ENCODE measurements at regions not wholly inside any gene's neighbourhood (a gene's known extent, or its start where the extent isn't known, plus 50 kb on each side); places are given as distances from the start of the nearest gene placed in this dataset.

GRCh38 chr6:20348041-20348440, 53.6 kb upstream of the E2F3 start:
- no peak for DNase-seq (ENCODE audit: low spot score)
- H3K4me1 ChIP-seq (ENCODE audit: insufficient read depth) = peaks cover 5% of the 10 kb centered on the region
- H3K4me3 ChIP-seq = no peak overlapping the region
- no peaks in the 10 kb centered on the region for H3K9me3 ChIP-seq (ENCODE audit: low read depth)
- H3K79me2 ChIP-seq = no peaks in the 10 kb centered on the region
- no peak overlapping the region for H2AFZ ChIP-seq
- no peaks in the 10 kb centered on the region for H3K36me3 ChIP-seq (replicated peaks; ENCODE audit: insufficient read depth, low read depth)
- H3K9me2 ChIP-seq (replicated peaks; ENCODE audit: insufficient read depth) = no peaks in the 10 kb centered on the region
- TF ChIP-seq EZH2 (IDR thresholded peaks at IDR 0.05; ENCODE audit: borderline replicate concordance) (no peak), EZH2phosphoT487 (IDR thresholded peaks at IDR 0.05; ENCODE audit: low read depth, severe bottlenecking, unreplicated experiment) (no peak), CTCF (IDR thresholded peaks at IDR 0.05; ENCODE audit: poor library complexity) (no peak)
- H4K20me1 ChIP-seq (ENCODE audit: insufficient read depth, poor library complexity, severe bottlenecking) = no peaks in the 10 kb centered on the region
- WGBS (ENCODE audit: low lambda C conversion rate, missing lambda C conversion rate) = 90% methylated on average over 3 of the region's 3 CpGs
- H3K27ac ChIP-seq = peak overlapping the region; percentile 64
- no peaks in the 10 kb centered on the region for H3K27me3 ChIP-seq
- H3K4me2 ChIP-seq = no peak overlapping the region

- peak overlapping the region; percentile 77 for H3K27ac ChIP-seq
- no peak for TF ChIP-seq EZH2 (IDR thresholded peaks at IDR 0.05; ENCODE audit: borderline replicate concordance)
- TF ChIP-seq CTCF (IDR thresholded peaks at IDR 0.05; ENCODE audit: poor library complexity) = no peak
- no peak for TF ChIP-seq EZH2phosphoT487 (IDR thresholded peaks at IDR 0.05; ENCODE audit: low read depth, severe bottlenecking, unreplicated experiment)
- peaks cover 5% of the 10 kb centered on the region for H3K4me1 ChIP-seq (ENCODE audit: insufficient read depth)
- no peaks in the 10 kb centered on the region for H3K9me2 ChIP-seq (replicated peaks; ENCODE audit: insufficient read depth)
- no peaks in the 10 kb centered on the region for H3K36me3 ChIP-seq (replicated peaks; ENCODE audit: insufficient read depth, low read depth)
- H3K79me2 ChIP-seq = no peaks in the 10 kb centered on the region
- no peaks in the 10 kb centered on the region for H4K20me1 ChIP-seq (ENCODE audit: insufficient read depth, poor library complexity, severe bottlenecking)
- no peaks in the 10 kb centered on the region for H3K27me3 ChIP-seq
- H2AFZ ChIP-seq = no peak overlapping the region
- H3K4me2 ChIP-seq = no peak overlapping the region
- H3K4me3 ChIP-seq = no peak overlapping the region
- no peak for DNase-seq (ENCODE audit: low spot score)
- WGBS (ENCODE audit: low lambda C conversion rate, missing lambda C conversion rate) = 77% methylated on average over 4 of the region's 4 CpGs
- H3K9me3 ChIP-seq (ENCODE audit: low read depth) = no peaks in the 10 kb centered on the region
These were observed 52.5 kb upstream of the E2F3 start for GRCh38 chr6:20349225-20349624.

GRCh38 chr6:20350215-20350614, 51.5 kb upstream of the E2F3 start:
- H3K4me2 ChIP-seq = no peak overlapping the region
- H3K9me2 ChIP-seq (replicated peaks; ENCODE audit: insufficient read depth) = no peaks in the 10 kb centered on the region
- H3K27me3 ChIP-seq = no peaks in the 10 kb centered on the region
- no peak for DNase-seq (ENCODE audit: low spot score)
- no peak overlapping the region for H3K4me3 ChIP-seq
- H3K9me3 ChIP-seq (ENCODE audit: low read depth) = no peaks in the 10 kb centered on the region
- H4K20me1 ChIP-seq (ENCODE audit: insufficient read depth, poor library complexity, severe bottlenecking) = no peaks in the 10 kb centered on the region
- H2AFZ ChIP-seq = no peak overlapping the region
- peak overlapping the region; percentile 77 for H3K27ac ChIP-seq
- peaks cover 5% of the 10 kb centered on the region for H3K4me1 ChIP-seq (ENCODE audit: insufficient read depth)
- no peaks in the 10 kb centered on the region for H3K36me3 ChIP-seq (replicated peaks; ENCODE audit: insufficient read depth, low read depth)
- 78% methylated on average over 2 of the region's 2 CpGs for WGBS (ENCODE audit: low lambda C conversion rate, missing lambda C conversion rate)
- H3K79me2 ChIP-seq = no peaks in the 10 kb centered on the region
- TF ChIP-seq EZH2phosphoT487 (IDR thresholded peaks at IDR 0.05; ENCODE audit: low read depth, severe bottlenecking, unreplicated experiment) = no peak
- TF ChIP-seq CTCF (IDR thresholded peaks at IDR 0.05; ENCODE audit: poor library complexity) = no peak
- no peak for TF ChIP-seq EZH2 (IDR thresholded peaks at IDR 0.05; ENCODE audit: borderline replicate concordance)

GRCh38 chr6:20351534-20351933, 50.1 kb upstream of the E2F3 start:
- DNase-seq (ENCODE audit: low spot score) = no peak
- Histone ChIP-seq H3K4me2 (no peak overlapping the region), H3K27ac (no peak overlapping the region), H3K4me1 (ENCODE audit: insufficient read depth) (peaks cover 5% of the 10 kb centered on the region), H3K9me3 (ENCODE audit: low read depth) (no peaks in the 10 kb centered on the region), H3K4me3 (no peak overlapping the region), H3K27me3 (no peaks in the 10 kb centered on the region), H2AFZ (no peak overlapping the region), H3K79me2 (no peaks in the 10 kb centered on the region), H3K9me2 (replicated peaks; ENCODE audit: insufficient read depth) (no peaks in the 10 kb centered on the region), H4K20me1 (ENCODE audit: insufficient read depth, poor library complexity, severe bottlenecking) (no peaks in the 10 kb centered on the region), H3K36me3 (replicated peaks; ENCODE audit: insufficient read depth, low read depth) (no peaks in the 10 kb centered on the region)
- TF ChIP-seq EZH2 (IDR thresholded peaks at IDR 0.05; ENCODE audit: borderline replicate concordance) (no peak), CTCF (IDR thresholded peaks at IDR 0.05; ENCODE audit: poor library complexity) (no peak), EZH2phosphoT487 (IDR thresholded peaks at IDR 0.05; ENCODE audit: low read depth, severe bottlenecking, unreplicated experiment) (no peak)
- WGBS (ENCODE audit: low lambda C conversion rate, missing lambda C conversion rate) = 68% methylated on average over 4 of the region's 4 CpGs

Data from hepatocyte (in vitro differentiated cells).